ENCODE measurements at regions not wholly inside any gene's neighbourhood (a gene's known extent, or its start where the extent isn't known, plus 50 kb on each side); places are given as distances from the start of the nearest gene placed in this dataset.
"Not testable (repeated sequence)": the region's sequence is repeated elsewhere in the genome, so short reads cannot be mapped to it uniquely, and the experiment has no call there.

- no peaks in the 10 kb centered on the region for H3K4me1 Mint-ChIP-seq (ENCODE audit: unreplicated experiment)
- H3K9me3 Mint-ChIP-seq (ENCODE audit: unreplicated experiment), result no peaks in the 10 kb centered on the region
- H3K36me3 Mint-ChIP-seq (ENCODE audit: low read depth, unreplicated experiment), result no peaks in the 10 kb centered on the region
- no peak overlapping the region for H3K4me3 Mint-ChIP-seq (ENCODE audit: unreplicated experiment)
- DNase-seq (ENCODE audit: low spot score), result no peak
- H3K27ac Mint-ChIP-seq (ENCODE audit: unreplicated experiment), result no peak overlapping the region
- peaks cover 8% of the 10 kb centered on the region for H3K27me3 Mint-ChIP-seq (ENCODE audit: unreplicated experiment)
- no peak for TF ChIP-seq CTCF (IDR thresholded peaks at IDR 0.05; ENCODE audit: unreplicated experiment)
Observed at GRCh38 chr4:103499094-103499493, 220.7 kb downstream of the TACR3 start.

- no peaks in the 10 kb centered on the region for H3K4me1 Mint-ChIP-seq (ENCODE audit: unreplicated experiment)
- no peaks in the 10 kb centered on the region for H3K36me3 Mint-ChIP-seq (ENCODE audit: low read depth, unreplicated experiment)
- H3K27me3 Mint-ChIP-seq (ENCODE audit: unreplicated experiment), result peaks cover 8% of the 10 kb centered on the region
- no peak overlapping the region for H3K4me3 Mint-ChIP-seq (ENCODE audit: unreplicated experiment)
- no peak for DNase-seq (ENCODE audit: low spot score)
- TF ChIP-seq CTCF (IDR thresholded peaks at IDR 0.05; ENCODE audit: unreplicated experiment), result no peak
- H3K27ac Mint-ChIP-seq (ENCODE audit: unreplicated experiment), result no peak overlapping the region
- H3K9me3 Mint-ChIP-seq (ENCODE audit: unreplicated experiment), result no peaks in the 10 kb centered on the region
Observed at GRCh38 chr4:103498161-103499070, 221.4 kb downstream of the TACR3 start.

GRCh38 chr4:103497692-103498091, 222.1 kb downstream of the TACR3 start:
- DNase-seq (ENCODE audit: low spot score), result no peak
- H3K27ac Mint-ChIP-seq (ENCODE audit: unreplicated experiment), result no peak overlapping the region
- no peaks in the 10 kb centered on the region for H3K9me3 Mint-ChIP-seq (ENCODE audit: unreplicated experiment)
- peaks cover 8% of the 10 kb centered on the region for H3K27me3 Mint-ChIP-seq (ENCODE audit: unreplicated experiment)
- TF ChIP-seq CTCF (IDR thresholded peaks at IDR 0.05; ENCODE audit: unreplicated experiment), result no peak
- H3K4me3 Mint-ChIP-seq (ENCODE audit: unreplicated experiment), result no peak overlapping the region
- no peaks in the 10 kb centered on the region for H3K4me1 Mint-ChIP-seq (ENCODE audit: unreplicated experiment)
- H3K36me3 Mint-ChIP-seq (ENCODE audit: low read depth, unreplicated experiment), result no peaks in the 10 kb centered on the region

GRCh38 chr4:103496800-103497199, 223.0 kb downstream of the TACR3 start:
- no peaks in the 10 kb centered on the region for H3K4me1 Mint-ChIP-seq (ENCODE audit: unreplicated experiment)
- H3K4me3 Mint-ChIP-seq (ENCODE audit: unreplicated experiment), result no peak overlapping the region
- H3K27ac Mint-ChIP-seq (ENCODE audit: unreplicated experiment), result no peak overlapping the region
- H3K27me3 Mint-ChIP-seq (ENCODE audit: unreplicated experiment), result peaks cover 8% of the 10 kb centered on the region
- no peaks in the 10 kb centered on the region for H3K36me3 Mint-ChIP-seq (ENCODE audit: low read depth, unreplicated experiment)
- no peak for TF ChIP-seq CTCF (IDR thresholded peaks at IDR 0.05; ENCODE audit: unreplicated experiment)
- no peaks in the 10 kb centered on the region for H3K9me3 Mint-ChIP-seq (ENCODE audit: unreplicated experiment)
- no peak for DNase-seq (ENCODE audit: low spot score)

GRCh38 chr4:103493450-103494159, 226.2 kb downstream of the TACR3 start:
- no peak for DNase-seq (ENCODE audit: low spot score)
- no peak for TF ChIP-seq CTCF (IDR thresholded peaks at IDR 0.05; ENCODE audit: unreplicated experiment)
- H3K4me3 Mint-ChIP-seq (ENCODE audit: unreplicated experiment), result no peak overlapping the region

GRCh38 chr4:103485296-103485695, 234.5 kb downstream of the TACR3 start:
- not testable (repeated sequence) for H3K36me3 Mint-ChIP-seq (ENCODE audit: low read depth, unreplicated experiment); H3K4me3 Mint-ChIP-seq (ENCODE audit: unreplicated experiment); H3K9me3 Mint-ChIP-seq (ENCODE audit: unreplicated experiment); H3K4me1 Mint-ChIP-seq (ENCODE audit: unreplicated experiment); DNase-seq (ENCODE audit: low spot score); H3K27ac Mint-ChIP-seq (ENCODE audit: unreplicated experiment); H3K27me3 Mint-ChIP-seq (ENCODE audit: unreplicated experiment)

More at GRCh38 chr4:103493450-103494159, 226.2 kb downstream of the TACR3 start:
- H3K27ac Mint-ChIP-seq (ENCODE audit: unreplicated experiment), result no peak overlapping the region
- H3K27me3 Mint-ChIP-seq (ENCODE audit: unreplicated experiment), result peaks cover 8% of the 10 kb centered on the region
- H3K36me3 Mint-ChIP-seq (ENCODE audit: low read depth, unreplicated experiment), result no peaks in the 10 kb centered on the region
- H3K4me1 Mint-ChIP-seq (ENCODE audit: unreplicated experiment), result no peaks in the 10 kb centered on the region
- H3K9me3 Mint-ChIP-seq (ENCODE audit: unreplicated experiment), result no peaks in the 10 kb centered on the region

Data from endothelial cell (in vitro differentiated cells).